ENCODE measurements at regions not wholly inside any gene's neighbourhood (a gene's known extent, or its start where the extent isn't known, plus 50 kb on each side); places are given as distances from the start of the nearest gene placed in this dataset.
"Not testable (repeated sequence)": the region's sequence is repeated elsewhere in the genome, so short reads cannot be mapped to it uniquely, and the experiment has no call there.

DNA sequence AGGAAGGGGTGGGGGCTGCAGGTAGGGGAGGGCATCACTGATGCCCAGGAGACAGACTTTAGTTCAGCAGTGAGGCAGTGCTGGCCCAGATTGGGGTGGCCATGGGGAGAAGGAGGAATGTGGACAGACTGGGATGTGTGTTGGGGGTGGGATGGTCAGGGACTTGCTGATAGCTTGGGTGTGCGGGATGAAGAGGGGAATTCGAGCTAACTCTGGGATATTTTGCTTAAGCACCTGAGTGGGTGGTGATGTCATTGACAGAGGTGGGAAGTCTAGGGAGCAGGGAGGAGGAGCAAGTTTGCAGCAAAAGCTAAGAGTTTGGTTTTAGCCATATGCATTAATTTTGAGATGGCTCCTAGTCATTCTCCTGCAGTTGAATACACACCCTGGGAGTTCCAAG, 207.5 kb downstream of the RPLP1 start:
- DNase-seq = no peak

DNA sequence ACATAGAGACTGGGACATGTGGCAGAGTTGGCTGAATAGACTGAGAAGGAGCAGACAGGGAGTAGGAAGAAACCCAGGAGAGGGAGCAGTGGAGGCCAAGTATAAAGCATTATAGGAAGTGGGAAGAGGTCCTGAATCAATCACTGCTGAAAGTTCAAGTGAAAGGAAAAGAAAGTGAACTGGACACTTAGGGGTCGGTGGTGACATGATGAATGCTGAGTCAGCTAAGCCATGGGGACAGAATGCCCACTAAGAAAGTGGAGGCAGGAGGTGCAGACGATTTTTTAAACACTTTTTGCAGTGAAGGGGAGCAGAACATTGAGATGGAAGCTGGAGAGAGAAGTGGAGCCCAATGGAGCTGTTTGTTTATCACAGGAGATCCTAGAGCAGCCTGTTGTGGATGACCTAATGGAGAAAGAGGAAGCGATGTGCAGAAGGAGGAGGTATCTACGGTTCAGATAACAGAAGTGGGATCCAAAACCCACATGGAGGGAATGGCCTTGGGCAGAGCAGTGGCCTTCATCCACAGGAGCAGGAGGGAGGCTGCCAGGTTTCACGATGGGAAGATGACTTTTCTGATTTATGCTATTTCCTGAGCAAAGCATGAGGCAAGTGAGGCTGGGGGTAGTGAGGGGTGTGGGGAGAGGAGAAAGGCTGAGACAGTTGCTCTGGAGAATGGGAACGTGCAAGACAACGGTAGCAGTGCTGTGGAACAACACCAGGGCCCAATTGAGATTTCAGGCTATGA, 208.2 kb downstream of the RPLP1 start:
- no peak for DNase-seq

DNA sequence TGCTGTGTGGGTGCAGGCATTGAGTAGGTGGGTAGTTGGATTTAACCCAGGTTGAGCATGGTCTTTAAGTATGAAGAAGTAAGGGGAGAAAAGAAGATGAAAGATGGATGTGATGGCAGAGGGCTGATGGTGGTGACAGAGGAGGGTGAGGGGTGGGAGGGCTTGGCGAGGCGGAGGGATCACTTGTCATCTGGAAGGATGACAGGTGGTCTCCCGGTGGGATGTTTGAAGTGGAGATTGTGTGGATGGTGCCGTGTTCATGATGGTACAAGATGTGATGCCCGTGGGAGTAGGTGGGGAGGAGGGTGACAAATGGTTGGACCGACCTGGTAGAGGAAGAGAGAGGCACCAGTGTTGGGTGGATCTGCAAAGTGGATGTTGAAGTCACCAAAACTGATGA, 208.8 kb downstream of the RPLP1 start:
- DNase-seq = no peak

DNA sequence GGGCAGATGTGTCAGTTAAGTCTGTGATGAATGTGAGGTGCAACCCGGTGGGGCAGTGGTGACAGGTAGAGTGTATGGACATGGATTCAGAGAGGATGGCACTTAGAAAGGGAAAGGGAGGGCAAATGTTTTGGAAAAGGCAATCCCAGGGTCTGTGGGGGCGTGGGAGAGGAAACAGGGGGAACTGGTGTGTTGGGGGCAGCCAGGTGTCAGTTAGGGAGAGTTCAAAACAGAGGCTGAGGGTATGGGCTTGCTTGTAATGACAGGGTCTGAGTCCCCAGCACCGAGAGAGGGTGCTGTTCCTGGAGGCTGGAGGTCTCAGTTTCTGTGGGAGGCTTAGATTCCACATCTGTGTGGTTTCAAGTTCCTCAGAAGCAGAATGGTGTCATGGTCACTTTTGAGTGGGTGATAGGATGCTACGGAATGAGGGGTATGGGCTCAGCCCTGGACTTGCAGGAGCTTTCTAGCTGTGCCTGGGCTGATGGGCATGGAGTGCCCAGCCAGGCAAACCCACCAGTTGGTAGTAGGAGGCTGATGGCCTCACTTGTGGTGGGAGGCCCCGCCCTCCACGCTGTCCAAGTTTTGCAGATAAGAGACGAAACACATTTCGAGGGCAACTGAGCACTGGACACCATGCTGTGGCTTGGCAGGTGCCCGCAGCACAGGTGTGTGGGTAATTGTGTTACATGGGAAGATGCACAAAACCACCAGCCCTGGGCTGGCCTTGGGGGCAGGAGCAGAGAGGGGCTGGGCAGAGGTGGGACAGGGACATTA, 209.4 kb downstream of the RPLP1 start:
- DNase-seq = no peak

DNA sequence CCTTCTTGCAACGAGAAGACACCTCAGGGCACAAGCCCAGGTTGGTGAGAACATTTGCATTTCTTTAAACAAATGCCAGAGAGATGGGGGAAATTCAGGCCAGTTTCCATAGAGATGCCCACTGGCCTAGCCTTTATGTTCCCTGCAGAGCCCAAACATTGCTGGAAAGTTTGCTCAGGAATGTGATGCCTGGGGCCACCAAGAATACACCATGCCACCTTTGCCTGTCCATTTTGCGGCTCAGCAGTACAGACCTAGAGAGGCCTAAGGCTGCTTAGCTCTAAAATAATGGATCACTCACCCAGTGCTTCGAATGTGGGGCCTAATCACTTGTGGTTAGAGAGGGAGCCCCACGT, 210.0 kb downstream of the RPLP1 start:
- DNase-seq = no peak

GRCh38 chr15:69663441-69663840, 210.8 kb downstream of the RPLP1 start:
- DNase-seq = no peak

DNA sequence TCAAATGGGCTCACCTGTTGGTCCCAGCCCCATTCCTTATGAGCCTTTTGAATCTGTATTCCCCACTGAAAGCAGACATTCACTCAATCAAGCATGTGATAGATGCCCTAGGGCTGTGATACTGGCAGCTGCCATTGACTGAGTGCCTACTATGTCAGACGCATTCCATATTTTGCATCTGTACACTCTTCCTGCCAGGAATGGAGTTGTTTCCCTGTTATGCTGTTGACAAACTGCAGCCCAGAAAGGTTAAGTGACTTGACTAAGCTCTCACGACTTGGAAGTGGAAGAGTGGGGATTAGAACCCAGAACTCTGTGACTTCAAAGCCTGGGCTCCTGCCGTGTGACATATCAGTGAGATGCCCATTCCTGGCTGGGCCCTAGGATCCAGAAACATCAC, 211.4 kb downstream of the RPLP1 start:
- DNase-seq = no peak

GRCh38 chr15:69664572-69665571, 212.3 kb downstream of the RPLP1 start:
- DNase-seq = no peak

GRCh38 chr15:69665641-69666111, 213.1 kb downstream of the RPLP1 start:
- DNase-seq = no peak

DNA sequence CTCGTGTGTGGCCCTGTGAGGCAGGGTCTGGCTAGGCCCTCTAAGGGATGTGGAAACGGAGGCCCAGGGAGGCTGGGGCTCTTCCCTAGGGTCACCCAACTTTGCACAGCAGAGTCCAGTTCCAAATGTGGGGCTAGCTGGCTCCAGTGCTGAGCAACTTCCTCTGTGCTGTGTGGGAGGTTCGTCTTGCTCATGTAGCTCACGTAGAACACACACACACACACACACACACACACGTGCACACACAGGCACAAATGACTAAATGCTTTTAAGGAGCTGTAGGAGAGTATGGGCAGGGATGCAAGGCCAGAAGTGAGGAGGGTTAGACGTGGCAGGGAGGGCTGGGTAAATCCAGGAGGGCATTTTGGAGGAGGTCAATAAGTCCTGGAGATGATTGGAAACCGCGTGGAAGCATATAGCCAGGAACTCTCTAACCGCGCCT, 213.8 kb downstream of the RPLP1 start:
- DNase-seq = no peak

GRCh38 chr15:69666921-69667811, 214.5 kb downstream of the RPLP1 start:
- DNase-seq = no peak

GRCh38 chr15:69668039-69668705, 215.6 kb downstream of the RPLP1 start:
- DNase-seq = no peak

DNA sequence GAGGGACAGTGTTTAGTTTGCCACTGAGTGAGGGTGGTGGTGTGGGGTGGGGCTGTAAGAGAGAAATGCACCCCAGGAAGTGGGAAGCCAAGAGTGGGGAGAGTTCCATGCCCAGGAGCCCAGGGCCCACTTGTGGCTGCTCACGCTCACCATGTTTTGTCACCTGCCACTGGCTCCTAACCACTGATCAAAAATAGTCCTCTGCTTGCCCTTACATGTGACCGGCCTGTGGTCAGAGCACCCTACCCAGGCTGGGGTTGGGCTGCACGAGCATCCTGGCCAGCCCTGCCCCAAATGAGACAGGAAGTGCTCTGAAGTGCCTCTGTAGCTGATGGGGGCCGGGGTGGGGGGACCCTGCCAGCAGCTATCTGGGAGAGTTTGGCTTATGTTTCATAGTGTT, 216.3 kb downstream of the RPLP1 start:
- no peak for DNase-seq

GRCh38 chr15:69669446-69669845, 216.8 kb downstream of the RPLP1 start:
- DNase-seq = no peak

DNA sequence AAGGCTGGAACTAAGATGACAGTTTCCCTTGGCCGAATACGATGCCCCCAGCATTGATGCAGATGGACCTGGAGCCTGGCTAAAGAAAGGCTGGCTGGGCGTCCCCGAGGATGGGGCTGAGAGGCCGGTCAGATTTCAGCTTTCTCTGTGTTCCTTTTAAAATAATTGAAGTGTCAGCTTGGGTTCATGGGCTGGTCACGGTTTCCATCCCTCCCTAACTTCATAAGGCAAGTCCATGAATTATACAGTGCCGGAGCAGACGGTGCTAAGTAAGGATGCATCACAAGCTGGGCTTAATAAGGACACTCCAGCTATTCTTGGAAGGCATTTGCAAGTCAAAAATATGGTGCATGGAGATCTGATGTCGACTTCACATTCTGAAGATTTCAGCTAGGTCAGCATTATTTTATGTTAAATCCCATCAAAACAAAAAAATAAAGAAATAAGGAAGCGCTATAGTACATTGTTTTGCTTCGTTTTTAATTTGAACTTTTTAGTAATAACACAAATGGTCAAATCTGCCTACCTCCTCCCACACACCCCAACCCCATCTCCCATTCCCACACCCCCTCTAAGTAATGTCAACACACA, 220.8 kb downstream of the RPLP1 start:
- DNase-seq = no peak

- DNase-seq = no peak
Measured at GRCh38 chr15:69675731-69676130, 223.1 kb downstream of the RPLP1 start.

DNA sequence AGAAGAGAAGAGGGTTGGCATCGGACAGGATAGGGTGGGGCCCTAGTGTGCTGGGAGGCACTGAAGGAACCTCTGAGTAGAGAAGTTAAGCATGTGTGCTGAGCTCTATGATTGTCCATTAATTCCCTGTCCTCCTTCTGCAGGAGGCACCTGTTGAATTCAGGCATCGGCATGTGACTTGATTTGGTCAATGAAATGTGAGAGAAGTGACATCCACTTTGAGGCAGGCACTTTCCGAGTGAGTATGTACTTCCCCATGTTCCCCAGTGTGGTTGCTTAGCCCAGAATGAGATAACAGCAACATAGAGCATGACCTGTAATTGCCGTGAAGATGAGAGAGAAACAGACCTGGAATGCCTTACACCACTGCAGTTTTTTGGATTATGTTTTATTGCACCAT, 224.8 kb downstream of the RPLP1 start:
- DNase-seq = no peak

DNA sequence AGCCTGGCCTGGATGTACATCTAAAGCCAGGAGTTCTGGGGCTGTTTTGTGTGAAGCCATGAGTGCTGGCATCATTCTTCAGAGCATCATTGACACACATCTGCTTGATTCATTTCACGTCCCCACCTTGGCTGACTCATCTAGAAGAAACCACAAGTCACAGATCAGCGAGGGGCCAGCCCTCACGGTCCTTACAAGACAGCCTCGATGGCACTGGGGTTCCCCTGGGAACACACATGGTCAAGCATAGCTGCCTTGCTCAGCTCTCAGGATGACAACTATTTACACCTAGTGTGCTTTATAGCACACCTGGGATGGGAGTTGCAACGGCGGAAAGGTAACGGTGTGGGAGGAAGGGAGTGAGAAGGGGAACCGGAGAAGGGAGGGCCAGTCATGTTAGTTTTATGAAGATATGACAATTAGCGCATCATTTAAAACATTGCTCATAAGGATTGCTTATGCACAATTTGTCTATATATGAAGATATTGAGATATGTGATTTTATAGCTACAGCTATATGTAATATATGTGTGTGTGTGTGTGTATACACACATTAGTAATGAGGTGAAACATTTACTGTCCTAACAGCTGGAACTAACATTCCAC, 227.1 kb downstream of the RPLP1 start:
- no peak for DNase-seq

DNA sequence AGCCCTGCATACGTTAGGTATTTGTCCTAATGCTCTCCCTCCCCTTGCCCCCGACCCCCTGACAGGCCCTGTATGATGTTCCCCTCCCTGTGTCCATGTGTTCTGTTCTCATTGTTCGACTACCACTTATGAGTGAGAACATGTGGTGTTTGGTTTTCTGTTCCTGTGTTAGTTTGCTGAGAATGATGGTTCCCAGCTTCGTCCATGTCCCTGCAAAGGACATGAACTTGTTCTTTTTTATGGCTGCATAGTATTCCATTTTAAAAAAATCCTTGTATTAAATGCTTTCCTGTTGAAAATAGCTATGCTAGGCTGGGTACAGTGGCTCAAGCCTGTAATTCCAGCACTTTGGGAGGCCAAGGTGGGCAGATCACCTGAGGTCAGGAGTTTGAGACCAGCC, 232.2 kb downstream of the RPLP1 start:
- DNase-seq = not testable (repeated sequence)

Measured in NCI-H1930 (cell line).